ENCODE measurements at regions not wholly inside any gene's neighbourhood (a gene's known extent, or its start where the extent isn't known, plus 50 kb on each side); places are given as distances from the start of the nearest gene placed in this dataset.

DNA sequence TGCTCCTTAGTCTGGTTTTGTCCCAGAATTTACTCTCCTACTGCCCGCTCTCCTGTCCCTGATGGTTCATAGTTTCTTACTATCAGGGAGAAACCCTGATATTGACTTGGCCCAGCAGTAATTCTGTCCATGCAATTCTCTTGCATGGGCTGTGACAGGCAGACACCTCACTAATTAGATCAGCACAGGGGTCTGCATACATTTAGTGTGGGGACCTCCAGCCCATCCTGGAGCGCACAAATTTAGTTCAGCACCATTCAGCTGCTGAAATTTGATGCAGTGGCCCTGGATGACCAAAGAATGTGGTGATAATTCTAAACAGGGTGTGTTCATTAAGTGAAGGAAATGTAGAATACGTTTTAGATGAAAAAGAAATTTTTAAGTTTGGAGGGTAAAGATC, 555.5 kb upstream of the TBL1XR1 start:
- DNase-seq (ENCODE audit: low read depth in 1 of 2, low spot score in 2 of 2) (no peak), FAIRE-seq (no peak)
- Histone ChIP-seq H3K23me2 (ENCODE audit: low read depth, low read length) (no peaks in the 10 kb centered on the region), H2BK120ac (replicated peaks; ENCODE audit: low read depth, low read length) (no peak overlapping the region), H2BK20ac (ENCODE audit: low read length) (no peak overlapping the region), H3K4me3 (ENCODE audit: extremely low read depth in 1 of 4, insufficient read depth in 2 of 4, low read depth in 3 of 4, low read length in 4 of 4) (no peak overlapping the region), H3K27ac (ENCODE audit: low read depth, low read length) (no peak overlapping the region), H4K91ac (replicated peaks; ENCODE audit: insufficient read length, low read length) (no peak overlapping the region), H4K5ac (ENCODE audit: insufficient read length, low read depth, low read length) (no peak overlapping the region), H3K79me1 (ENCODE audit: low read depth, low read length) (no peaks in the 10 kb centered on the region), H3K27me3 (replicated peaks in 1 of 4; ENCODE audit: control insufficient read depth in 3 of 4, extremely low read depth in 1 of 4, insufficient read depth in 3 of 4, low read length in 3 of 4) (no peaks in the 10 kb centered on the region), H3K36me3 (ENCODE audit: control insufficient read depth in 2 of 4, insufficient read depth in 4 of 4, low read length in 3 of 4) (no peaks in the 10 kb centered on the region), H3K9me3 (ENCODE audit: insufficient read depth in 2 of 2, low read depth in 1 of 2, low read length in 1 of 2) (peaks cover 9% of the 10 kb centered on the region in 2 experiments), H2BK12ac (ENCODE audit: low read depth, low read length) (no peak overlapping the region), H3K4me2 (ENCODE audit: insufficient read depth in 1 of 2, low read depth in 2 of 2, low read length in 2 of 2) (no peak overlapping the region), H2BK5ac (ENCODE audit: low read depth, low read length) (no peak overlapping the region), H3K56ac (replicated peaks; ENCODE audit: insufficient read length, low read depth, low read length) (no peak overlapping the region), H3K4me1 (replicated peaks in 1 of 4; ENCODE audit: control insufficient read depth in 3 of 4, insufficient read depth in 4 of 4, low read length in 3 of 4) (peaks cover 0 to 3% (median 0%) of the 10 kb centered on the region in 4 experiments; a peak in 2 of 7 replicates), H3K4ac (replicated peaks; ENCODE audit: insufficient read length, low read depth, low read length) (no peak overlapping the region), H2BK15ac (ENCODE audit: low read length) (no peak overlapping the region), H3K14ac (ENCODE audit: insufficient read length) (no peak overlapping the region), H3K9ac (replicated peaks in 1 of 4; ENCODE audit: extremely low read depth in 1 of 4, low read depth in 3 of 4, low read length in 3 of 4) (no peak overlapping the region), H3K18ac (ENCODE audit: extremely low read depth, low read length) (no peak overlapping the region), H3K79me2 (ENCODE audit: control insufficient read depth in 1 of 2, insufficient read depth in 2 of 2, low read length in 2 of 2) (no peaks in the 10 kb centered on the region), H3K23ac (ENCODE audit: insufficient read length) (no peak overlapping the region), H4K8ac (ENCODE audit: extremely low read depth, insufficient read depth, low read length) (no peak overlapping the region), H2AK5ac (ENCODE audit: low read depth, low read length) (no peak overlapping the region), H2AFZ (ENCODE audit: low read length) (no peak overlapping the region), H4K20me1 (replicated peaks in 1 of 2; ENCODE audit: control insufficient read depth in 1 of 2, insufficient read depth in 2 of 2, low read length in 2 of 2) (no peaks in the 10 kb centered on the region)
- WGBS, 2 experiments (ENCODE audit: extremely low coverage in 1 of 2, insufficient coverage in 1 of 2, insufficient read length in 1 of 2, insufficient replicate concordance in 2 of 2, low coverage in 1 of 2, low lambda C conversion rate in 2 of 2, missing lambda C conversion rate in 1 of 2), result 89 to 100% methylated on average over 1 to 3 of the region's 3 CpGs
- POLR2A ChIA-PET (ENCODE audit: partially characterized antibody), result no interaction called here
- CTCF ChIA-PET (ENCODE audit: partially characterized antibody), result no interaction called here
- TF ChIP-seq TBP (IDR thresholded peaks at IDR 0.05; ENCODE audit: low read depth, low read length), result no peak
- no peak for TF ChIP-seq KDM4A (IDR thresholded peaks at IDR 0.05; ENCODE audit: low read depth, low read length, severe bottlenecking)
- TF ChIP-seq CHD2 (IDR thresholded peaks at IDR 0.05; ENCODE audit: low read length), result no peak
- no peak for TF ChIP-seq TAF1 (IDR thresholded peaks at IDR 0.05; ENCODE audit: low read depth, low read length)
- no peak for TF ChIP-seq HDAC2 (IDR thresholded peaks at IDR 0.05; ENCODE audit: borderline replicate concordance in 1 of 2, low read depth in 2 of 2, low read length in 2 of 2)
- no peak for TF ChIP-seq RFX5 (IDR thresholded peaks at IDR 0.05; ENCODE audit: borderline replicate concordance, low read depth, low read length)
- no peak for TF ChIP-seq PHF8 (conservative IDR thresholded peaks at IDR 0.05; ENCODE audit: low read depth, low read length)
- TF ChIP-seq JUN (IDR thresholded peaks at IDR 0.05; ENCODE audit: low read depth, low read length), result no peak
- TF ChIP-seq BCL11A (IDR thresholded peaks at IDR 0.05; ENCODE audit: low read depth in 2 of 2, low read length in 2 of 2), result no peak
- TF ChIP-seq CHD1 (IDR thresholded peaks at IDR 0.05; ENCODE audit: low read depth, low read length), result no peak
- no peak for TF ChIP-seq CREB1 (IDR thresholded peaks at IDR 0.05)
- no peak for TF ChIP-seq NRF1 (IDR thresholded peaks at IDR 0.05; ENCODE audit: low read depth, low read length)
- TF ChIP-seq POU5F1 (IDR thresholded peaks at IDR 0.05; ENCODE audit: low read depth, low read length), result no peak
- no peak for TF ChIP-seq NANOG (IDR thresholded peaks at IDR 0.05; ENCODE audit: insufficient read depth, low read depth, low read length, poor library complexity, severe bottlenecking)
- no peak for TF ChIP-seq TCF12 (IDR thresholded peaks at IDR 0.05; ENCODE audit: low read depth, low read length)
- TF ChIP-seq KDM1A (IDR thresholded peaks at IDR 0.05; ENCODE audit: borderline replicate concordance, low read length), result no peak
- no peak for TF ChIP-seq SUZ12 (IDR thresholded peaks at IDR 0.05; ENCODE audit: low read length)
